ENCODE measurements at regions not wholly inside any gene's neighbourhood (a gene's known extent, or its start where the extent isn't known, plus 50 kb on each side); places are given as distances from the start of the nearest gene placed in this dataset.
"Not testable (repeated sequence)": the region's sequence is repeated elsewhere in the genome, so short reads cannot be mapped to it uniquely, and the experiment has no call there.

DNA sequence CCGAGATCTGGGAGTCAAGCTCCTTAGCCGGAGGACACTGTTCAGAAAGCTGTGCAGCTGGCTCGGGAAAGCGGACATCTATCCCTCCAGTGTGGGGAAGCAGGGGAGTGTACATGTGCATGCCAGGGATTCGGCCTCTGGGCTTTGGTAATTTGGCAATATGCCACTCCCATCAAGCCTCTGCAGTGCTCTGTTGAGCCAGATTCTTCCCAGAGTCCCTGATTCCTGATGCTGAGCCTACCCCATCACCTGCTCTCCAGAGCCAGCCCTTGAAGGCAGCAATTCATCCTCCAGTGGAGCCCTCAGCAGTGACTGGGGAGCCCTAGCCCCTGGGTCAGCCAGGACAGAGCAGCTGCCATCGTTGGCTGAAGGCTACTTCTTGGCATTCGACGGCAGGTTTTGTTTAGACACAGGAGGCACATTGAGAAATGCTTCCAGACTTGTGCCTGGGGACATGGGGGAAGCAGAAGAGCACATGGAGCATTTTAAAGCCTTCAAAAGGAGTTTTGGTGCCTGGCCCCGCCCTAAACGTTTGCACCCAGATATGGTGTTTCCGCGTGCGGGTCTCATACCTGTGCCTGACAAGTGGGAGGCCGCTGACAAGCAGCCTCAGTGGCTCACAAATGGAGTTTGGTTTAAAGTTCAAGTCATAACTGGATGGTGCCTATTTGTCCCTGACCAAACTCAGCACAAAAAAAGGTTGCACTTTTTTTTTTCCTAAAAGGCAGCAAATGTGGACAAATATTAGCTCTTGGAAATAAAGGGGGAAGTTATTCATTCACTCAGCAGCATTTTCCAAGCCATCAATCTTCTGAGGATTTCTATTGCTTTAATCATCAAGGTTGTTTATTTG is 272.8 kb downstream of the CYRIA start:
- no peak for DNase-seq (ENCODE audit: low spot score)

DNA sequence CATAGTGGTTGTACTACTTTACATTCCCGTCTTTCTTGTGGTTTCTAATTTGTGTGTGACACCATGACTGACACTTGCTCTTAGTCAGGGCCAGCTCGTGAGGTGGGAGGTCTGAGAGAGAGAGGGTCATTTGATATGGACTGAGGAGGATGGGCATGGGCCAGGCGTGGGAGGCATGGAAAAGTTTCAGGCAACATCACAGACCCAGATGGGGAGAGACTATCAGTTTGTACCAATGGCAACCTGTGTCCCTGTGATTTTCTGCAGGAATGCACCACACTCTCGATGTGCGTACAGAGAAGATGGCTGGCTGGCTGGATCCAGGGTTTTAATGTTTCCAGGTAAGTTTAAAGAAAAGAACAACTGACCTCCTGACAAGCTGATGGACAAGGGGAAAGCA is 273.6 kb downstream of the CYRIA start:
- DNase-seq (ENCODE audit: low spot score), result no peak

DNA sequence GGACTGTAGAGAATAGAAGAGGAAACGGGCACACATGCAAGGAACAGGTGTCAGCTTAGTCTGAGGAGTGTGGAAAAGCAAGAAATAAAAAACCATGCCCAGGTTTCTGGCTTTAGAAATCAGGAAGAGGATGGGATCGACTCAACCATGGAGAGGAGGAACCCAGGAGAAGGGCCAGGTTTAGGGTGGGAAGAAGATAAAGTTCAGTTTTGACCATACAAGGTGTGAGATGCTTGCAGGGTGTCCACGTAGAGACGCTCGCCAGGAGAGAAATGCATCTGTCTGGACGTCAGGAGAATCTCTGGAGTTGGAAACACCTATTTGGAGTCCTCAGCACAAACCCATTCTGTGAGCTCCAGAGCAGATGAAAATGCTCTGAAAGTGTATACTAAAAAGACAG is 275.1 kb downstream of the CYRIA start:
- no peak for DNase-seq (ENCODE audit: low spot score)

DNA sequence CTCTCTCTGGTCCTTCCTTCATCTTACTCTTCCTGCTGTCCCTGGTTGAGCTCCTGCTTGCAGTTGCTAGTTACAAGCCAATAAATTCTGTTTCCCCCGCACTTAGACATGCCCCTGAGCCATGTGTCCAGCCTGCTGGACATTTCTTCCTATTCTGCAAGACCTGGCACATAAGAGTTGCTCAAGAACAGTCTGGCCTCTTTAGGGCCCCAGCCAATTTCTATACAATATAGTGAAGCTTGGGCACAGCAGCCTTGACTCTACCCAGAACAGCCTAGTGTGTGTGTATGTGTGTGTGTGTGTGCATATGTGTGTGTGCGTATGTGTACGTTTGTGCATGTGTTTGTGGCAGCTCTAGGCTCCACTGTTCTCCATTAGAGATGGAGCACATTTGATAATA is 276.0 kb downstream of the CYRIA start:
- DNase-seq (ENCODE audit: low spot score), result no peak

DNA sequence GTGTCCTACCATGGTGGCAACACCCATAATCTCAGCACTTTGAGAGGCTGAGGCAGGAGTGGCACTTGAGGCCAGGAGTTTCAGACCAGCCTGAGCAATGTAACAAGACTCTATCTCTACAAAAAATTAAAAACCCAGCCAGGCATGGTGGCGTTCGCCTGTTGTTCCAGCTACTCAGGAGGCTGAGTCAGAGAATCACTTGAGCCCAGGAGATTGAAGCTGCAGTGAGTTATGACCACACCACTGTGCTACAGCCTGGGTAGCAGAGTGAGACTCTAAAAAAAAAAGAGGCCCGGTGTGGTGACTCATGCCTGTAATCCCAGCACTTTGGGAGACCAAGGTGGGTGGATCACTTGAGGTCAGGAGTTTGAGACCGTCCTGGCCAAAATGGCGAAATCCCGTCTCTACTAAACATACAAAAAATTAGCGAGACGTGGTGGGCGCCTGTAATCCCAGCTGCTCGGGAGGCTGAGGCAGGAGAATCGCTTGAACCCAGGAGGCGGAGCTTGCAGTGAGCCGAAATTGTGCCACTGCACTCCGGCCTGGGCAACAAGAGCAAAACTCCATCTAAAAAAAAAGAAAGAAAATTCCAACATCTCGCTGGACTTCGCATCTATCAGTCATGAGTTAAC is 277.3 kb downstream of the CYRIA start:
- not testable (repeated sequence) for DNase-seq (ENCODE audit: low spot score)

DNA sequence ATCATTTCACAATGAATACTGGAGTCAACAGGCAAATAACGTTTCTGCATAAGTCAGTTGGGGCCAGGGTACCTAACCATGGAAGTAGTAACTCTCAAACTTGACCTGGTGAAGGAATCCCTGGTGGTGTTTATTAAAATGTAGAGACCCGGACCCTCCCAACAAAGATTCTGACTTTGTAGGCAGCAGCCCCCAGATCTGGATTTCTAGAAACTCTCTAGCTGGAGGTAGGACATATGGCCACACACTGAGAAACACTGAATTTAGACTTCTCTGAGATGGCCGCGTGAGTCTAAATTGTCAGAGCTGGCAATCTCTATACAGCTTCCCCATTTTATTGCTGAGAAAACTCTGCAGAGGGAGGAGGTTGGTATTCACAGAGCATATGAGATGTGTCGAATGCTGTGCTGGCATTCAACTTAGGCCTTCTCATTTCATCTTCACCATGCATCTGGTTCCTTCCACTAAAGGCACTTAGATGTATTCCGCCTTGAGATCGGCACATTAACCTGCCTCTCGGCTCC is 278.1 kb downstream of the CYRIA start:
- no peak for DNase-seq (ENCODE audit: low spot score)

DNA sequence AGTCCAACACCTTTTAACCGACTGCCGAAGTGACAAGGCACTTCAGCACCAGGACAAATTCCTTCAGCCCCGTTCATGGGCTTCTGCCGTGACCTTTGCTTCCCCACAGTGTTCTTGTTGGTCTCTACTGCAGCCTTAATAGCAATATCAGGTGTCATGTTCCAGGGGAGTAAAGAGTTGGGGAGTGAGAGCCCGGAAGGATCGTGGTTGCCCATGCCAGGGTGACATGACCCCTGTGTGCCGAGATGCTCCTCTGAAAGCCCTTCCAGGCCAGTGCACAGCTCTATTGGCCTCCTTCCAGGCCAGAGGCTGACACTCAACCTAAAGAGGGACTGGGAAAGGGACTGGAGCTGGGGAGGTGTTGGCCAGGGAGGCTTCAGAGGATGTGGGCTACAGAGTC is 279.2 kb downstream of the CYRIA start:
- no peak for DNase-seq (ENCODE audit: low spot score)

DNA sequence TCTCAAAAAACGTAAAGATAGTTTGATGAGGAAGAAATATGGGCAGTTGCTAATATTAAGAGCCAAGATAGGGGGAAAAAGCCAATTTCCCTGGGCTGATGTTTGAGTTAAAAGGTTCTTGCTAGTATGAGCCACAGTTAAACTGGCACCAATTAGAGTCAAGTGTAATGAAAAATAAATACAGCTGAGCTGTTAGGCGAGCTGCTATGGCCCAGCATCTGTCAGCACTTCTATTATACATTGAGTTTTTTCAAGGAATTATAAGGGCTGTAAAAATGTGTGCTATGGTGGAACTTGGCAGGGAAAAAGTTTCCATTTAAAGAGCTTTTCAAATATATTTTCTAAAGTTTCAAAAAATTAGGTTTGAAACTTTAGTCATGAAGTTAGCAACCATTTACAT is 279.6 kb downstream of the CYRIA start:
- DNase-seq (ENCODE audit: low spot score), result no peak

DNA sequence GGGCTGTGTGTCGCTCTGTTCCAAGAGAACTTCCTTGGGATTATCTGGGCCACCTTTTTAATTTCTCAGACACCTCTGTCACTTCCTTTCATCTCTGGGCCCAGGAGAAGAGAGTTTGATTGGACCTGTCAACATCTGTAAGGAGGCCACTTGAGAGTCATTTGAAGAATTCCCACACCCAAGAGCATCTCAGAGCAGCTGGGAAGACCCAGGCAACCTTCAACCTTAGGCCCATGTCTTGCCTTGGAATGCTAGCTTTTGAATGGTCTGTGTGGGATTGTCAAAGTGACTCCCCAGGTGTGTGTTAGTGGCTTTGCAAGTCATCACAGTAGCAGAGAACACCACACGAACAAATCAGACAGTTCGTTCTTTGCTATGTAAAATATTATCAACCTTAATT is 280.3 kb downstream of the CYRIA start:
- DNase-seq (ENCODE audit: low spot score), result no peak

DNA sequence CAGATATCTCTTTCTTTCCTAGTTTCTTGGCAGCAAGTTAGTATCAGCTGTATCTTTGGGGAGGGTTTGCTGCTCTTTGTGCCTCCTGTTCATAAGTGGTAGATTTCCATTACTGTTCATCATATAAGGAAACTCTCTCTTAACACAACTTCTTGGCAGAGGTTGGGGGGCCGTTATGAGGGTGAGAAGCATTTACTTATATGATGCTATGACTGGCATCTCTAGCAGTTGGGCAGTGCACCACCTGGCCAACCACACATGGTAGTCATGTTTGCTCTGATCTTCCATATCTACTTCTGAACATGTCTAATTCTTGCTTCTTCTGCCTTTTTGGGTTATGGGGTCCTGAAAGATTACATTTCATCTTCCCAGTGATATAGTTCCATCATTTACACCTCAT is 282.2 kb downstream of the CYRIA start:
- no peak for DNase-seq (ENCODE audit: low spot score)

DNA sequence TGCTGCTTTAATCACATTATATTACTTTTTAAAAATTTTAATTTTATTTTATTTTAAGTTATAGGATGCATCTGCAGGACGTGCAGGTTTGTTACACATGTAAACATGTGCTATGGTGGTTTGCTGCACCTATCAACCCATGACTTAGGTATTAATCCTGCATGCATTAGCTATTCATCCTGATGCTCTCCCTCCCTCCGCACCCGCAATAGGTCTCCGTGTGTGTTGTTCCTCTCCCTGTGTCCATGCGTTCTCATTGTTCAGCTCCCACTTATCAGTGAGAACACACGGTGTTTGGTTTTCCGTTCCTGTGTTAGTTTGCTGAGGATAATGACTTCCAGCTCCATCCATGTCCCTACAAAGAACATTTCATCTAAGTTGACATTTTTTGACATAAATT is 283.2 kb downstream of the CYRIA start:
- no peak for DNase-seq (ENCODE audit: low spot score)

DNA sequence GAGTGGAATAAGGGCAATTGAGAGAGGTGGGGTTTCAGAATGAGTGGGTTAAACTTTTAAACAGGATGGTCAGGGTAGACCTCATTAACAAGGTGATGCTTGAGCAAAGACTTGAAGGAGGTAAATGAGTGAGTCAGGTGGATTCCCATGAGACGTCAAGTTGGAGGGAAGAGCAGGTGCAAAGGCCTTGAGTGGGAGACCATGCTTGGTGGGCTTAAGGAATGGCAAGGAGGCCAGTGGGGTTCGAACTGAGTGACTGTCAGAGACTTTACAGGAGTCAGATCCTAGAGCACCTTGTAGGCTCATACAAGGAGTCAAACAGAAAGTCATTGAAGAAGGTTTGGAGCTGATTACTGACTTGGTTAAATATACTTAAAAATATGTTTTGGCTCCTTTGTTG is 284.1 kb downstream of the CYRIA start:
- DNase-seq (ENCODE audit: low spot score), result no peak

DNA sequence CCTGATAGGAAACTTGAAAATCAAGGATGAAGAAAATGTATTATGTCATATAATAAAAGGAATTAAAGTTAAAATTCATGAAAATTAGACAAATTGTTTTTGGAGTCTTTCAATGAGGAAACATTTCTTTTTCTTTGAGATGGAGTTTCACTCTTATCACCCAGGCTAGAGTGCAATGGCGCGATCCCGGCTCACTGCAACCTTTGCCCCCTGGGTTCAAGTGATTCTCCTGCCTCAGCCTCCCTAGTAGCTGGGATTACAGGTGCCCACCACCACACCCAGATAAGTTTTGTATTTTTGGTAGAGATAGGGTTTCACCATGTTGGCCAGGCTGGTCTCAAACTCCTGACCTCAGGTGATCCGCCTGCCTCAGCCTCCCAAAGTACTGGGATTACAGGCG is 285.7 kb downstream of the CYRIA start:
- DNase-seq (ENCODE audit: low spot score), result not testable (repeated sequence)

DNA sequence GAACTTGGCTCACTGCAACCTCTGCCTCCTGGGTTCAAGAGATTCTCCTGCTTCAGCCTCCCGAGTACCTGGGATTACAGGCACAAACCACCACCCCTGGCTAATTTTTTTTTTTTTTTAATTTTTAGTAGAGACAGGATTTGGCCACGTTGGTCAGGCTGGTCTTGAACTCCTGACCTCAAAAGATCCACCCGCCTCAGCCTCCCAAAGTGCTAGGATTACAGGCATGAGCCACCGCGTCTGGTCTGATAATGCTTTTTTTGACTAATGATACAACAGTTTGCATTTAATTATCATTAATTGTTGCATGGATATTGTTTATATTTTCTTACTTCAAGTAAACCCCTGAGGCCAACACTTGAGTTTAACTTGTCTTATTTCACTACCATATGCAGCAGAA is 286.6 kb downstream of the CYRIA start:
- not testable (repeated sequence) for DNase-seq (ENCODE audit: low spot score)

DNA sequence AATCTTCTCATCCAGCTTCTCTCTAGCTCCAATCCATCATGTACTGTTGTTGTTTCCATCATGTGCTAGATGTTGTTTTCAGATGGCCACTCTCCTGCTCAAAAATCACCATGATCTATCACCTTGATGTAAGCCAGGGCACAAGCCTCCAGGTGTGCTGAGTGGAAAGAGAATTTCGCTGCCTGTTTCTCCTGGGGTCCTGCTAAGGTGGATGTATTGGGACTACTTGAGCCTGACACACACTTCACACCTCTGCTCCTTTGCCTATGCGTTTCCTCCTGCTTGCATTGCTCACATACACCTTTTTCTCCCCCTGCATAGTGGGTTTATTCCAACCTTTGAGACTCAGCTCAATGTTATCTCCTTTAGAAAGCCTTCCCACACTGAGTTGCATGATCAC is 287.6 kb downstream of the CYRIA start:
- no peak for DNase-seq (ENCODE audit: low spot score)

DNA sequence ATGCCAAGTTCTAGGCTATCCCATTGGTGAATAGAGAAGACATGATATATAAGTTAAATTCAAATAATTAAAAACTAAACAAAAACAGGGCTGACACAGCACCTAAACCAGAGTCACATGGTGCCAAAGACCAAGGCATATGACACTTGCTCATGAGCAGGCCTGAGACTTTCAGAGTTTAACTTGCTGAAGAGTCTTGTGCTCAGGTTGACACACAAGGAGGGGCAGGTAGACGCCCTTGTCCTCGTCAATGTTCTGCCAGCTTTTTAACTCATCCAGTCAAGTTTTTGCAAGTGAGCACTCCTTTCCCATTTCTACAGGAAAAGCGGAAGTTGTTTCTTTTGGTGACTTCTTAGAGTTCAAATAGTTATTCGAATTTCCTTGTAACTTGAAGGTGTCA is 289.7 kb downstream of the CYRIA start:
- DNase-seq (ENCODE audit: low spot score), result no peak

DNA sequence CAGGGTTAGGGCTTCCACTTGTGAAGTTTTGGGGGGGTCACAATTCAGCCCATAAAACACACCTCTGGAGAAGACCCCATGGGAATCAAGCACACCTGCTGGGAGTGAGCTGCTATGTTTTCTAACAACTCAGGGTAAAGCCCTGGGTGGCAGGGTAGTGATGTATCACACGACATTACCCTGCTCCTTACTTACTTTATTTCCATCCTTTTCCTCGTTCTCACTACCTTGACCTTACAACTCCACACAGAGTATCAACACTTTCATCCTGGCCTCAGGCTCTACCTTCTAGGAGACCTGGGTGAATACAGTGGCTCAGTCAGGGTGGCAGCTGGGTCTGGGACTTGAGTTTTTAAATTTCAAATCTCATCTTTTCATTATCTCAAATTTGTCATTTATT is 290.3 kb downstream of the CYRIA start:
- no peak for DNase-seq (ENCODE audit: low spot score)

DNA sequence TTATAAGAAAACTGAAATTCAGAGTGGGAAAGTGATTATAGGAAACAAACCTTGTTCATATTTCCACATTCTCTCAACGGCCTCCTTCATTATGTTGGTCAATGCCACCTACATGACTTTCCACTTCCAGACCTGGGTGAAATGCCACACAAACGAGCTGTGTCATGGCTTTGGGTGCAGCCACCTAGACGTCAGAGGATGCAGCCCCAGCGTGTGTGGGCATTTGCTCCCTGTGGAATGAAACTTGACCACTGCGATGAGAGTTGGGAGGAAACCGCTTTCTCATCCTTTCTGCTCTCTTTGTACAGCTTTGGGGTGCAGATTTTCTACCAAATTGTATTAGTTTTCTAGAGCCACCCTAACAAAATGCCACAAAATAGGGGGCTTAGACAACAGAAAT is 291.0 kb downstream of the CYRIA start:
- no peak for DNase-seq (ENCODE audit: low spot score)

DNA sequence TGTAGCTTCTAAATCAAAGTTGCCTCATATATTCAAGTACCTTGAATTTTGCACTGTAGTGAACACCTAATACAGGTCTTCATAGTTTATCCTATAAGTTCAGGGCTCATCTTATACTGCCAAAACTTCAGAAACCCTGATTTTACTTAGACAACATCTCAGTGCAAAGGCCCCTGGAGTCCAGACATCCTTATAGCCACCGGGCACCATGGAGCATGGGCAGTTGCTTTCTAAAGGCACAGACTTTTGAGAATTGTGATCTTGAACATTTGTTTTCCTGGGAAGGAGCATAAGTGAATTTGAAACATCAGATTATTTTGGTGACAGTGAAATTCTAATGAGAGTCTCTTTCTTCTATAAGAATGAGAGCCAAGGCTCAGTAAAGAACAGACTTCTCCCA is 292.3 kb downstream of the CYRIA start:
- DNase-seq (ENCODE audit: low spot score), result no peak

DNA sequence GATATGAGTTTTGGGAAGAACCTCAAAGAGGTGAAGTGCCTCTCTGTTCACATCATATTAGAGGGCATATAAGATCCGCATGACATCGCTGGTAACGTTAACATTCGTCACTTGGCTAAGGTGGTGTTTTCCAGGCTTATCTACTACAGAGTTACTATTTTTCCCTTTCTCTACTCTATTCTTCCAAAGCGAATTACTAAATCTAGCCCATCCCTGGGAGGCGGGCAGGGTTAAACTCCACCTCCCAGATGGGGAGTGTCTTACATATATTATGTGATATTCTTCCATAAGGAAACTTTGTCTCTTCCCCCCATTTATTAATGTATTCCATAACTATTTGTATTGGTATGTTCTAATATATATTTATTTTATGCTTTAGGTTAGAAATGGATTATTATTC is 293.9 kb downstream of the CYRIA start:
- no peak for DNase-seq (ENCODE audit: low spot score)

DNA sequence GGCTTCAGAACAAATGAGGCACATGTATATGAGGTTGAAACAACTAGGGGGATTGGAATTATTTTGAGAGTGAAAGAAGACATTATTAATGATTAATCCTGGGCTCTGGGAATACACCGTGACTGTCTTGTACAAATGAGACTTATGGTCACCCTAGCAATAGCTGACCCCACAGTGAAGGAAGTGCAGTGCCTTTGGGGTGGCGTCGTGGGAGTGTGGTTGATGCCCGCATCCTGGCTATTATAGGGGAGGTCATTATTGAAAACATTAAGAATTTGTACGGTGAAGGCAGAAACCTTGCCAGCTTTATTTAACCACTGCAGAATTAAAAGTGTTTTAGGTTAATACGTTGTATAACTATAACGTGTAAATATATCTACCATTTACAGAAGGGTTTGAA is 296.7 kb downstream of the CYRIA start:
- no peak for DNase-seq (ENCODE audit: low spot score)

DNA sequence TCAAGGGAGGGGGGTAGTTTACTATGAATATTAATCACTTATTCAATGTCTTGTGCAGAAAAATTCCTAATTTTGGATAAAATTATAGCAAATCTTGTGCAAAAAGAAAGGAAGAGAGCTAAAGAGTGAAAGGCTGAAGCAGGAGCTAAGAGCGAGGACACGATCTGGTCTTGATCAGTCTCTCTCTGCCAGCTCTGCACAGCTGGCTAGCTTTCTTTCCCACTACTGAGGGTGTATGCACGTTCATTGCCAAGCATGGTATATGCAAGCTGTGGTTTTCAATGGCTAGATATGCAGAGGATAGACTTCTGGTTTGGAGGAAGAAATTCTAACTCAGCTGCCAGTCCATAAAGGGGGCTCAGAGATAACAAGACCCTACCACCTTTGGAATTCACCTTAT is 297.3 kb downstream of the CYRIA start:
- DNase-seq (ENCODE audit: low spot score), result no peak

DNA sequence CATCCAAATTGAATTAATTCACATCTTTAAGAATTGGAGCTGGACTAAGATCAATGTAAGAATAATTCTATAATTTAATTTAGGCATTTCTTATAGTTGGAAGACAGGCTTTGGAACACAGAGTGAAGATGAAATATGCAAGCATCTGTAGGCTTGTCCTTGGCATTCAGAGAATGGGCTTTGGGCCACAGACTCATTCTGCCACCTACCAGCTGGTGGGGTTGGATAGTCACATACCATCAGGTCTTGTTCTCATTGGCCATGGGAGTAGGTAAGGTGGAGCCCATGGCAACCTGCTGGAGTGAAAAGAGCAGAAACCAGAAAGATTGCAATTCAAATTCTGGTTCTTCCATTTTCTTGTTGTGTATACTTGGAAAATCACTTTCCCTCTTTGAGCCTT is 300.3 kb downstream of the CYRIA start:
- no peak for DNase-seq (ENCODE audit: low spot score)

DNA sequence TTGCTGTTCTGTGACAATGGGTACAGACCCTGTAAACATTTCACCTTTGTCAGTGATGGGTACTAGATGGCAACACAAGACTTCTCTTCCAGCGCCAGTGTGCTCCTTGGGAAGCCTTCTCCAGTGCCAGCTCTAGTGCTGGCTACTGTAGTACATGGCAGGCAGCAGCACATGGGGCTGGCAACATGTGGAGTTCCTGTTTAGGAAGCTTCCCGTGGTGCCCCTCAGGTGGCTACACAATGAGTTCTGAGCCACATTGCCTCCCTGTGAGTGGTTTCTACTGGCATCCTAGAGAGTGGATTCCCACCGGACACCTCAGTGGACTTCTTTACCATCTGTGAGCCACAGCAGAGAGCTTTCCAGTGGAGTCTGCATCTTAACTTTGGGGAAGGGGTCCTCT is 302.1 kb downstream of the CYRIA start:
- DNase-seq (ENCODE audit: low spot score), result no peak
